ENCODE measurements at regions not wholly inside any gene's neighbourhood (a gene's known extent, or its start where the extent isn't known, plus 50 kb on each side); places are given as distances from the start of the nearest gene placed in this dataset.

DNA sequence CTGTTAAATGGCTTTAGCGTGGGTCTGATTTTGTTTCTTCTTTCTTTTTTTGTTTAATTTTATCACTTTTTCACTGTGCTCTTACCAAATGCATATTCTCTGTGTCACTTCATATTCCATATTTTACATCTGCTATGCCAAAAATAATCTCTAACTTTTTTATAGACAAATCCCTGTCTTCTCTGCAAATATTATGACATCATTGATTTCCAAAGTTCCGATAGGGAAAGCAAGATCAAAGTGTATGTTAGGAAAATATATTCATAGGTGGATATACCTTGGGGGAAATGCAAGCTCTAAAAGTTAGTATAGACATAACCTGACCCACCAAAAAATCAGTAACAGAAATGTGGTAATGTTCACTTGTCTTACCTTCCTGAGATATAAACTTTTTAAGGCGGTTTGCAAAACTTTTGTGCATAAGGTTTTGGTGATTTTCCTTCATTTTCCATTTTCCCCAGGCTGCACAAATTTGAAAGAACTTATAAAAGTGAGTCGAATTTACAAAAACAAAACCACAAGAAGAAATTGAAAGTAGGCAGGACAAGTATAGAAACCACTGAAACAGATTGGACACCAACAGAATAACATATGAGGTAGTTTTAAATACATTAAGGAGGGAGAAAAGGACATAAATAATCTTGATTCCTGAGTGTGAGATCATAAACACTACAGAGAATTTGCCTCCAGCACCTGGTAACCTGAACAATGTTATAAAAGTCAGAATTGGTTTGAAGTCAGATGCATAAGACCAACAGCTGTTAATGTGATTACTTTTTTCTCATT lies 63.1 kb upstream of the TFEC start:
- Histone ChIP-seq H3K27me3 (no peaks in the 10 kb centered on the region), H3K9me3 (no peaks in the 10 kb centered on the region), H3K4me3 (no peak overlapping the region), H3K4me1 (no peaks in the 10 kb centered on the region), H3K36me3 (no peaks in the 10 kb centered on the region), H3K27ac (no peak overlapping the region)
- intact Hi-C loops (cut with DNase I): no loop called here
- DNase-seq (ENCODE audit: extremely low spot score in 2 of 2): no peak
- TF ChIP-seq, protein P1, sequence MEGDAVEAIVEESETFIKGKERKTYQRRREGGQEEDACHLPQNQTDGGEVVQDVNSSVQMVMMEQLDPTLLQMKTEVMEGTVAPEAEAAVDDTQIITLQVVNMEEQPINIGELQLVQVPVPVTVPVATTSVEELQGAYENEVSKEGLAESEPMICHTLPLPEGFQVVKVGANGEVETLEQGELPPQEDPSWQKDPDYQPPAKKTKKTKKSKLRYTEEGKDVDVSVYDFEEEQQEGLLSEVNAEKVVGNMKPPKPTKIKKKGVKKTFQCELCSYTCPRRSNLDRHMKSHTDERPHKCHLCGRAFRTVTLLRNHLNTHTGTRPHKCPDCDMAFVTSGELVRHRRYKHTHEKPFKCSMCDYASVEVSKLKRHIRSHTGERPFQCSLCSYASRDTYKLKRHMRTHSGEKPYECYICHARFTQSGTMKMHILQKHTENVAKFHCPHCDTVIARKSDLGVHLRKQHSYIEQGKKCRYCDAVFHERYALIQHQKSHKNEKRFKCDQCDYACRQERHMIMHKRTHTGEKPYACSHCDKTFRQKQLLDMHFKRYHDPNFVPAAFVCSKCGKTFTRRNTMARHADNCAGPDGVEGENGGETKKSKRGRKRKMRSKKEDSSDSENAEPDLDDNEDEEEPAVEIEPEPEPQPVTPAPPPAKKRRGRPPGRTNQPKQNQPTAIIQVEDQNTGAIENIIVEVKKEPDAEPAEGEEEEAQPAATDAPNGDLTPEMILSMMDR (IDR thresholded peaks at IDR 0.05): no peak
- TF ChIP-seq POLR2A (IDR thresholded peaks at IDR 0.05) (no peak), POLR2AphosphoS5 (IDR thresholded peaks at IDR 0.05; ENCODE audit: insufficient read depth in 1 of 2, low read depth in 1 of 2) (no peak)

DNA sequence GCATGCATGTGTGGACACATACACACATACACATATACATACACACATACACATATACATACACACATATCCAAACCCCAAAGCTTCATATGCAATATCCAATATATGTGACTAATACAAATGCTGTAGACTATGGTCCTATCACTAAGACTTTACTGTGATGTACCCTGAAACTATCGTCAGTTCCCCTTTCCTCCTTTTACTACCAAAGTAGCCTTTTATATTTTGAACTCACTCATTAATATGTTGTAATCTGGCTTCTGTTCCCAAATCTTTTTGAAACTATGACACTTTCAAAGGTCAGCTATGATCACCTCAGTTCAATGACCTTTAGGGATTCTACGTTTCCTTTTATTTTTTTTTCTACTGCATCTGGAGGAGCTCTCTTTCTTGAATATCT lies 64.8 kb upstream of the TFEC start:
- DNase-seq (ENCODE audit: extremely low spot score in 2 of 2): no peak
- TF ChIP-seq POLR2AphosphoS5 (IDR thresholded peaks at IDR 0.05; ENCODE audit: insufficient read depth in 1 of 2, low read depth in 1 of 2) (no peak), POLR2A (IDR thresholded peaks at IDR 0.05) (no peak)
- Histone ChIP-seq H3K36me3 (no peaks in the 10 kb centered on the region), H3K4me1 (no peaks in the 10 kb centered on the region), H3K4me3 (no peak overlapping the region), H3K9me3 (no peaks in the 10 kb centered on the region), H3K27me3 (no peaks in the 10 kb centered on the region), H3K27ac (no peak overlapping the region)
- intact Hi-C loops (cut with DNase I): no loop called here

DNA sequence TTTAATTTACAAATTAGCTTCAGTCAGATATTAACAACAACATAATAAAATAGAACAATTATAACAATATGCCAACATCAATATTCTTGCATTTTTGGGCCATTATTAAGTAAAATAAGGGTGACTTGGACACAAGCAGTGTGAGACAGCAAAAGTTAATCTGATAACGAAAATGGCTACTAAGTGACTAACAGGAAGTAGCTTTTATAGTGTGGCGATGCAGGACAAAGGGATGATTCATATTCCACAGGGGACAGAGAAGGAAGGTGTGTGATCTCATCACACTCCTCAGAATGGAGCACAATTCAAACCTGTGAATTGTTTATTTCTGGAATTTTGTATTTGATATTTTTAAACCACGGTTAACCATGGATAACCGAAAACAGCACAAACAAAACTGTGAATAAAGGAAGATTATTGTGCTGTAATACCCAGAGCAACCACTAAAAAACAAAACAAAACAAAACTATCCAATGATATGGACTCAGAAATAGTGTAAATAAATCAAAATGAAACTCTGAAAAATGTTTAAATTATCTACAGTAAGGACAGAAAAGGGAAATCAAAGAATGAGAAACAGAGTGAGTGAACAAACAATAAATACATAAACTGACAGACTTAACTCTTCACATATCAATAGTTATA lies 66.9 kb upstream of the TFEC start:
- TF ChIP-seq POLR2A (IDR thresholded peaks at IDR 0.05) (no peak), POLR2AphosphoS5 (IDR thresholded peaks at IDR 0.05; ENCODE audit: insufficient read depth in 1 of 2, low read depth in 1 of 2) (no peak)
- TF ChIP-seq, protein P1 (IDR thresholded peaks at IDR 0.05): no peak
- H3K27ac ChIP-seq: no peak overlapping the region
- H3K4me3 ChIP-seq: no peak overlapping the region
- no peaks in the 10 kb centered on the region for H3K9me3 ChIP-seq
- no peaks in the 10 kb centered on the region for H3K4me1 ChIP-seq
- intact Hi-C loops (cut with DNase I): no loop called here
- H3K36me3 ChIP-seq: no peaks in the 10 kb centered on the region
- no peak for DNase-seq (ENCODE audit: extremely low spot score in 2 of 2)
- H3K27me3 ChIP-seq: no peaks in the 10 kb centered on the region

- H3K27me3 ChIP-seq: no peaks in the 10 kb centered on the region
- no peaks in the 10 kb centered on the region for H3K9me3 ChIP-seq
- H3K36me3 ChIP-seq: no peaks in the 10 kb centered on the region
- no peak overlapping the region for H3K4me3 ChIP-seq
- no peak for TF ChIP-seq POLR2A (IDR thresholded peaks at IDR 0.05)
- TF ChIP-seq POLR2AphosphoS5 (IDR thresholded peaks at IDR 0.05; ENCODE audit: insufficient read depth in 1 of 2, low read depth in 1 of 2): no peak
- TF ChIP-seq, protein P1 (IDR thresholded peaks at IDR 0.05): no peak
- H3K4me1 ChIP-seq: no peaks in the 10 kb centered on the region
- intact Hi-C loops (cut with DNase I): no loop called here
- no peak for DNase-seq (ENCODE audit: extremely low spot score in 2 of 2)
- no peak overlapping the region for H3K27ac ChIP-seq
Observed at GRCh38 chr7:116098175-116098574, 67.6 kb upstream of the TFEC start.

GRCh38 chr7:116100626-116101025 lies 70.1 kb upstream of the TFEC start:
- intact Hi-C loops (cut with DNase I): no loop called here
- H3K4me3 ChIP-seq: no peak overlapping the region

More at GRCh38 chr7:116100626-116101025, 70.1 kb upstream of the TFEC start:
- no peak for DNase-seq (ENCODE audit: extremely low spot score in 2 of 2)
- TF ChIP-seq POLR2A (IDR thresholded peaks at IDR 0.05): no peak
- TF ChIP-seq, protein P1 (IDR thresholded peaks at IDR 0.05): no peak
- TF ChIP-seq POLR2AphosphoS5 (IDR thresholded peaks at IDR 0.05; ENCODE audit: insufficient read depth in 1 of 2, low read depth in 1 of 2): no peak
- Histone ChIP-seq H3K36me3 (no peaks in the 10 kb centered on the region), H3K4me1 (no peaks in the 10 kb centered on the region), H3K27ac (no peak overlapping the region), H3K9me3 (no peaks in the 10 kb centered on the region), H3K27me3 (no peaks in the 10 kb centered on the region)
